Heart right ventricle (tissue), 16 donors: ENCODE measurements at regions not wholly inside any gene's neighbourhood (a gene's known extent, or its start where the extent isn't known, plus 50 kb on each side); places are given as distances from the start of the nearest gene placed in this dataset.

Source experiments
- ATAC-seq, 8 donors: fragments of 200-7000 bp; cut with Tn5 transposase; one replicate each; pipeline ENCODE4 v1.9.1; 2020; ENCODE audit warnings: mild to moderate bottlenecking in 8 of 8, moderate library complexity in 8 of 8, moderate number of reproducible peaks in 1 of 8
- DNase-seq, 2 donors: peaks; one replicate each; pipeline ENCODE4 v3.0.0-alpha.2; 2020
- H3K27ac ChIP-seq, 10 donors: fragments of 200-600 bp; sonication (generic) in 2 of 10; one replicate each; pipeline versions ENCODE4 v1.5.0 to v1.8.0; 2020 to 2022; ENCODE audit warnings: mild to moderate bottlenecking in 3 of 10
- H3K27me3 ChIP-seq, 7 donors: fragments of 200-600 bp; one replicate each; pipeline ENCODE4 v1.8.0; 2021 to 2022; ENCODE audit warnings: mild to moderate bottlenecking in 2 of 7
- H3K36me3 ChIP-seq, 9 donors: fragments of 200-600 bp; sonication (generic) in 1 of 9; one replicate each; pipeline versions ENCODE4 v1.5.0 to v1.8.0; 2020 to 2022; ENCODE audit warnings: mild to moderate bottlenecking in 2 of 9
- H3K4me1 ChIP-seq, 9 donors: fragments of 200-600 bp; sonication (generic) in 1 of 9; one replicate each; pipeline versions ENCODE4 v1.5.0 to v1.8.0; 2020 to 2022; ENCODE audit warnings: mild to moderate bottlenecking in 4 of 9
- H3K4me3 ChIP-seq, 10 donors: fragments of 200-600 bp; sonication (generic) in 2 of 10; one replicate each; pipeline versions ENCODE4 v1.5.0 to v1.8.0; 2020 to 2022; ENCODE audit warnings: mild to moderate bottlenecking in 7 of 10, moderate library complexity in 2 of 10
- H3K9me3 ChIP-seq, 11 donors: fragments of 200-600 bp in 10 of 11; sonication (generic) in 2 of 11; one replicate each; pipeline versions ENCODE4 v1.5.0 to v1.8.0; 2013 to 2022; ENCODE audit warnings: mild to moderate bottlenecking in 2 of 11, control low read depth in 1 of 11, moderate library complexity in 1 of 11
- CTCF ChIP-seq, 9 donors: fragments of 200-600 bp; sonication (generic) in 2 of 9; IDR thresholded peaks; one replicate each; pipeline versions ENCODE4 v1.5.0 to v1.8.0; 2021 to 2022; ENCODE audit warnings: antibody characterized with exemption in 9 of 9, mild to moderate bottlenecking in 5 of 9, moderate library complexity in 1 of 9
- WGBS, 2 donors: extraction: QIAGEN DNeasy Blood & Tissue Kit; methylation state at CpG; one replicate each; pipeline ENCODE4 v1.1.7; 2013; ENCODE audit warnings: inconsistent platforms in 1 of 2; 5-methylcytosine and 5-hydroxymethylcytosine counted together
- intact Hi-C, 10 donors: fragments of 100-400 bp; cut with DNase I; formaldehyde crosslinking; loops; one replicate each; pipeline versions ENCODE4 v1.11.1 to v1.14.2; 2022
- donor health status: Arrhythmogenic right ventricular cardiomyopathy.
- donor health status: ischemic (EF 13 %, LVEDD 7.1; RV severe dilation, severe dysfunction).
- donor health status: healthy with polysubstance abuse.
- donor health status: DM: no; HTN: yes; CAD: no.
- donor health status: DM: no; HTN: no; CAD: no.
- donor health status: ischemic (EF 25% LVEDD 6.9; RV normal size, moderate dysfunction).
- donor health status: ischemic (EF 25% LVEDD 5.7; RV mildly dilated, moderate dysfunction).
- donor health status: healthy.
- donor health status: DM: yes; HTN: yes; CAD: no.
- donor health status: Ischemic cardiomyopathy.
- donor health status: ischemic (EF 35%, LVEDD 5.7; RV mildly dilated, moderate dysfunction).
- donor health status: nonischemic (EF 11% LVEDD 7.7; RV severe dilation, severe dysfunction).
- donor health status: DM: yes; HTN: yes; CAD: no.
- donor health status: PGD.
- donor health status: ischemic (EF 29% LVEDD 5.4; RV normal size, mild dysfunction).
- donor health status: nonischemic (EF 23%, LVEDD 6.1; RV moderate dilation, normal function).

DNA sequence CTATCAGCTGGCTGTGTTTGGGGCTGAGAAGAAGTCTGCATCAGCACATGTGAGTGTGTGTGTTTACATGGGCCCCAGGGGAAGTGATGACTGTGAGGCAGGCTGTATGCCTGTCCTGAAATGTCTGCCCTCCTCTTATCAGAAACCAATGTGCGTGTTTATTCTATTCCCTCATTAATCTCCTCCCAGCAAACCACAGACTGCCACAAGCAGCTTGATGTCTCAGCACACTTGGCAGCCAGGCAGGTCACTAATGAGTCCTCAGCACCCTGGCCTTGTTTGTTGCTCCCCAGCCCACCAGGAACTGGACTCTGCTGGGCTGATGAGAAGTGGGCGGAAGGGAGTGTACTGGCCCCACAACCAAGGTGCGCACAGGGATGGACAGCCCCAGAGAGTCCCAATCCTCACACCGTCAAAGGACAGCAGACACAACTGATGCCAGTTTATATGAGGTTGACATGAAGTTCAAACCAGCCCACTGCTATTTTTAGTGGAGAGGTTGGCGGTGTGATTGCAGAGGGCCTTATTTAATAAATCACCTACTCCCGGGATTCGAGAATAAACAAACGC lies 225.8 kb downstream of the ETS1 start:
- H3K4me3 ChIP-seq: no peak overlapping the region
- no peaks in the 10 kb centered on the region for H3K27me3 ChIP-seq
- 55 to 59% methylated on average over 8 of the region's 8 CpGs for WGBS, 2 donors
- no peak for DNase-seq
- no peak overlapping the region for H3K27ac ChIP-seq
- H3K4me1 ChIP-seq: peaks cover 0 to 25% (median 4%) of the 10 kb centered on the region in 9 donors
- ATAC-seq: peak in 4 of 8 donors; percentile 19 to 53 (median 26)
- no peaks in the 10 kb centered on the region for H3K9me3 ChIP-seq
- no peak for TF ChIP-seq CTCF (IDR thresholded peaks at IDR 0.05)
- intact Hi-C loops: loop anchor here in 1 of 10 donors (2.0 kb wide), 1 partner anchor 33 kb away; no protein-coding TSS in a partner anchor
- H3K36me3 ChIP-seq: no peaks in the 10 kb centered on the region

DNA sequence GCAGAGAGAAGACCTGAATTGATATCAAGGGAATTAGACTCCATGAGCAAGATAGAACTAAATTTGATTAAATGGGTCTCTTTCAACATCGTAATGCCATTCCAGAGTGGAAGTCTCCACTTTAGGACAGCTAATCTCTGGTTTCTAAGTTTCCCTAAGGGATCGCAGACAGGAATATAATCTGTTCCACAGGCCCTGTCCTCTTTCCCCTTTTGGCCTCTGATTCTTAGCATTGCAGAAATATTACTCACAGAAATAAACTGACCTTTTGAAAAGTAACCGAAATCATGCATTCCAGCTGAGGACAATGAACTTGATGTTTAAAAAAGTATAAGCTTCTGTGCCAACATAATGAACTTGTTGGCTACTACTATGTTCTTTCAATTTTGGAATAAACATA lies 227.8 kb downstream of the ETS1 start:
- Histone ChIP-seq H3K4me3 (no peak overlapping the region), H3K4me1 (peaks cover 0 to 26% (median 4%) of the 10 kb centered on the region in 9 donors), H3K36me3 (no peaks in the 10 kb centered on the region), H3K27ac (no peak overlapping the region), H3K9me3 (no peaks in the 10 kb centered on the region), H3K27me3 (no peaks in the 10 kb centered on the region)
- 54 to 66% methylated on average over 3 of the region's 3 CpGs for WGBS, 2 donors
- peak in 5 of 8 donors; percentile 30 to 70 (median 35) for ATAC-seq
- DNase-seq: no peak
- TF ChIP-seq CTCF (IDR thresholded peaks at IDR 0.05): no peak
- intact Hi-C loops: no loop called here

GRCh38 chr11:128357073-128357472 lies 230.3 kb downstream of the ETS1 start:
- Histone ChIP-seq H3K4me3 (no peak overlapping the region), H3K4me1 (peaks cover 0 to 26% (median 4%) of the 10 kb centered on the region in 9 donors), H3K9me3 (no peaks in the 10 kb centered on the region), H3K27me3 (no peaks in the 10 kb centered on the region), H3K36me3 (no peaks in the 10 kb centered on the region), H3K27ac (no peak overlapping the region)
- ATAC-seq: no peak
- intact Hi-C loops: no loop called here
- 30 to 36% methylated on average over 5 of the region's 5 CpGs for WGBS, 2 donors
- TF ChIP-seq CTCF (IDR thresholded peaks at IDR 0.05): no peak
- no peak for DNase-seq

DNA sequence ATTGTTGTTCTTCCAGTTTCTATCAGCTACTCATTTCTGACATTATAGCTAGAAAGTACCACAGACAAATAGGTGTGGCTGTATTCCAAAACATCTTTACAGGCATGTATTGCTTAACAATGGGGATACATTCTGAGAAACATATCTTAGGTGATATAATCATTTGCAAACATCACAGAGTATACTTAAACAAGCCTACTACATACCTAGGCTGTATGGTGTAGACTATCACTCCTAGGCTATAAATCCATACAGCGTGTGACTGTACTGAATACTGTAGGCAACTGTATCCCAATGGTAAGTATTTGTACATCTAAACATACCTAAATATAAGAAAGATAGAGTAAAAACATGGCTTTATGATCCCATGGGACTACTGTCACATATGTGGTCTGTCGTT lies 231.8 kb downstream of the ETS1 start:
- ATAC-seq (no peak), DNase-seq (no peak)
- Histone ChIP-seq H3K4me3 (no peak overlapping the region), H3K9me3 (no peaks in the 10 kb centered on the region), H3K36me3 (no peaks in the 10 kb centered on the region), H3K27me3 (no peaks in the 10 kb centered on the region), H3K27ac (no peak overlapping the region), H3K4me1 (peaks cover 0 to 26% (median 4%) of the 10 kb centered on the region in 9 donors)
- WGBS, 2 donors: 92 to 93% methylated on average over 2 of the region's 2 CpGs
- intact Hi-C loops: no loop called here
- no peak for TF ChIP-seq CTCF (IDR thresholded peaks at IDR 0.05)
